ENCODE measurements at regions not wholly inside any gene's neighbourhood (a gene's known extent, or its start where the extent isn't known, plus 50 kb on each side); places are given as distances from the start of the nearest gene placed in this dataset.

DNA sequence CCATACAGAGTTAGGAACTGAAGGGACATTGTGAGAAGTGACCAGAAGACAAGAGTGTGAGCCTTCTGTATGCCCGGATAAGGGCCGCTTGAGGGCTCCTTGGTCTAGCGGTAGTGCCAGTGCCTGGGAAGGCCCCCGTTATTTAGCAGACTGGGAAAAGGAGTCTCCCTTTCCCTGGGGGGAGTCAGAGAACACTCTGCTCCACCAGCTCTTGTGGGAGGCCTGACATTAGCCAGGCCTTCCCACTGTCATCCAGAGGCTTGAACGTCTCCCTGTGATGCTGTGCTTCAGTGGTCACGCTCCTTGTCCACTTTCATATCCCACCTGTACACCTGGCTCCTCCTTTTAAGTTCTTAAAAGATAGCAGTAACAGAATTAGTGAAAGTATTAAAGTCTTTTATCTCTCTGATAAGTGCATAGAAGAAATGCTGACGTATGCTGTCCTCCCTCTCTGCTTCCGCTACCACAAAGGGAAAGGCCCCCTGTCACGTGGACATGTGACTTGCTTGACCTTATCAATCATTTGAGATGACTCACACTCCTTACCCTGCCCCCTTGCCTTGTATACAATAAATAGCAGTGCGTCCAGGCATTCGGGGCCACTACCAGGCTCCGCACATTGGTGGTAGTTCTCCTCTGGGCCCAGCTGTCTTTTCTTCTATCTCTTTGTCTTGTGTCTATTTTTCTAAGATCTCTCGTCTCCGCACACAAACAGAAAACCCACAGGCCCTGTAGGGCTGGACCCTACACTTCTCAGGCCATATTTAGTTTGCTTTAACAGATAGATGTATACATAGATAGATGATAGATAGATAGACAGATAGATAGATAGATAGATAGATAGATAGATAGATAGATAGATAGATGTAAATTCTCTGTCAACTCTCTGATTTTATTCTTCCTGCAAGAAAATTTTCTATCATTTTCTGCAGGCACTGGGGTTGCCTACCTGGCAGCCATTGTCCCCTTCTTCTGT is 131.5 kb upstream of the JCAD start:
- Histone ChIP-seq H3K27ac (ENCODE audit: low read depth in 1 of 2, low read length in 2 of 2) (no peak overlapping the region), H3K27me3 (ENCODE audit: control insufficient read depth in 1 of 2, insufficient read depth in 2 of 2, low read length in 2 of 2) (no peaks in the 10 kb centered on the region), H3K36me3 (ENCODE audit: insufficient read depth, low read length) (no peaks in the 10 kb centered on the region), H3K4me3 (ENCODE audit: low read length) (no peak overlapping the region), H3K4me1 (ENCODE audit: insufficient read depth, low read length) (no peaks in the 10 kb centered on the region), H3K9me3 (ENCODE audit: control insufficient read depth in 1 of 2, insufficient read depth in 1 of 2, low read length in 2 of 2) (peaks cover 0 to 5% of the 10 kb centered on the region in 2 experiments)
- ChIA-PET POLR2A (no interaction called here), CTCF (no interaction called here)
- H3K27ac Mint-ChIP-seq, result no peak overlapping the region
- TF ChIP-seq, protein P1, sequence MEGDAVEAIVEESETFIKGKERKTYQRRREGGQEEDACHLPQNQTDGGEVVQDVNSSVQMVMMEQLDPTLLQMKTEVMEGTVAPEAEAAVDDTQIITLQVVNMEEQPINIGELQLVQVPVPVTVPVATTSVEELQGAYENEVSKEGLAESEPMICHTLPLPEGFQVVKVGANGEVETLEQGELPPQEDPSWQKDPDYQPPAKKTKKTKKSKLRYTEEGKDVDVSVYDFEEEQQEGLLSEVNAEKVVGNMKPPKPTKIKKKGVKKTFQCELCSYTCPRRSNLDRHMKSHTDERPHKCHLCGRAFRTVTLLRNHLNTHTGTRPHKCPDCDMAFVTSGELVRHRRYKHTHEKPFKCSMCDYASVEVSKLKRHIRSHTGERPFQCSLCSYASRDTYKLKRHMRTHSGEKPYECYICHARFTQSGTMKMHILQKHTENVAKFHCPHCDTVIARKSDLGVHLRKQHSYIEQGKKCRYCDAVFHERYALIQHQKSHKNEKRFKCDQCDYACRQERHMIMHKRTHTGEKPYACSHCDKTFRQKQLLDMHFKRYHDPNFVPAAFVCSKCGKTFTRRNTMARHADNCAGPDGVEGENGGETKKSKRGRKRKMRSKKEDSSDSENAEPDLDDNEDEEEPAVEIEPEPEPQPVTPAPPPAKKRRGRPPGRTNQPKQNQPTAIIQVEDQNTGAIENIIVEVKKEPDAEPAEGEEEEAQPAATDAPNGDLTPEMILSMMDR (IDR thresholded peaks at IDR 0.05), result no peak
- peaks cover 6% of the 10 kb centered on the region for H3K27me3 Mint-ChIP-seq
- DNase-seq, result no peak
- H3K9me3 Mint-ChIP-seq, result no peaks in the 10 kb centered on the region
- no peak for ATAC-seq (ENCODE audit: poor library complexity)
- H3K4me1 Mint-ChIP-seq (ENCODE audit: low read depth), result no peaks in the 10 kb centered on the region
- H3K4me3 Mint-ChIP-seq, result no peak overlapping the region
- intact Hi-C loops (cut with DNase I, micrococcal nuclease), result no loop called here
- no peaks in the 10 kb centered on the region for H3K36me3 Mint-ChIP-seq (ENCODE audit: low read depth)

DNA sequence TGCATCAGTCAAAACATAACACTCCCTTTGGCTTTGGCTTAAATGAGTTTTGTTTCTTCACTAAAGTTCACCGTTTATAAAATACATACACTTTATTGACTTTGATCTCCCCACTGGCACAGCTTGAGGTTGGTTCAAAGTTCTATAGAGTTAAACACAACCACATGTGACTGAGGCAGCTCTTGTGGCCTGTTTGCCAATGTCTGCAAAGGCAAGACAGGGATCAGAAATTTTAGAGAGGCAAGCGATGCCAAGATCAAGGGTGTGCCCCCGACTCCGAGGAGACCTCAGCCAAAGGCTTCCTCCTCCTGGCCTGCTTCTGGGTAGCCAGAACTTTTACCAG is 129.8 kb upstream of the JCAD start:
- Histone ChIP-seq H3K36me3 (ENCODE audit: insufficient read depth, low read length) (no peaks in the 10 kb centered on the region), H3K9me3 (ENCODE audit: control insufficient read depth in 1 of 2, insufficient read depth in 1 of 2, low read length in 2 of 2) (peaks cover 0 to 5% of the 10 kb centered on the region in 2 experiments), H3K4me3 (ENCODE audit: low read length) (no peak overlapping the region), H3K27ac (ENCODE audit: low read depth in 1 of 2, low read length in 2 of 2) (no peak overlapping the region), H3K27me3 (ENCODE audit: control insufficient read depth in 1 of 2, insufficient read depth in 2 of 2, low read length in 2 of 2) (no peaks in the 10 kb centered on the region), H3K4me1 (ENCODE audit: insufficient read depth, low read length) (no peaks in the 10 kb centered on the region)
- TF ChIP-seq, protein P1 (IDR thresholded peaks at IDR 0.05), result no peak
- POLR2A ChIA-PET, result no interaction called here
- H3K27me3 Mint-ChIP-seq, result peaks cover 4% of the 10 kb centered on the region
- no peaks in the 10 kb centered on the region for H3K36me3 Mint-ChIP-seq (ENCODE audit: low read depth)
- no peak overlapping the region for H3K27ac Mint-ChIP-seq
- no peaks in the 10 kb centered on the region for H3K4me1 Mint-ChIP-seq (ENCODE audit: low read depth)
- no peaks in the 10 kb centered on the region for H3K9me3 Mint-ChIP-seq
- CTCF ChIA-PET, result no interaction called here
- no peak overlapping the region for H3K4me3 Mint-ChIP-seq
- intact Hi-C loops (cut with DNase I, micrococcal nuclease), result no loop called here
- ATAC-seq (ENCODE audit: poor library complexity) (no peak), DNase-seq (no peak)

DNA sequence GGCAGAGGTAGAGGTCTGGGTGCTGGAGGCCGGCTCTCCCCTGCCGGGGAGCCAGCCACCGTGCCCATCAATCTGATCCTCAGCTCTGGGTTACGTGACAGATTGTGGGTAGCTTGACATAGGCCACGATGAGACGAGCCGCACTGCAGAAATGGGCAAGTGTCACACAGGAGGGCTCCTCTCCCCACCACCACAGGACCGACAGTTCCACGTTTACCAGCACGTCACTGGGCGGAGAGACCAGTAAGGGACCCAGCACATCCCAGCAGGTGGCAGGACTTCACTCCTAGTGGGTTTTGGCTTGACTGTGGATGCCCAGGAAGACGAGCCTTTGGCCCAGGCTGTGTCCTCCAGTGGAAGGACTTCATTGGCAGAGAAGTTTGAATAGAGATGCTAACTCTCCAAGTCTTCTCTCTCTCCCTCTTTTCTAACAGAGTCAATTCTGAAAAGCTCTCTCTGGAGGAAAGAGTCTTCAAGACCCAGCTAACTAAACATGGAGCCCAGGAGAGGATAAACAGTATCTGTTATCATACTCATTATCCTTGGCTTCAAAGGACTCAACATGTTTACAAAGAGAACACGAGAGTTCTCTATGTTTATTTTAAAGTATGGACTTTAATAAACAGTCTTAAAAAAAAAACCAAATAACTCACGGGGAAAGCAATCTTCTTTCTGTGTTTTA is 129.3 kb upstream of the JCAD start:
- ChIA-PET CTCF (no interaction called here), POLR2A (no interaction called here)
- no peaks in the 10 kb centered on the region for H3K9me3 Mint-ChIP-seq
- DNase-seq (no peak), ATAC-seq (ENCODE audit: poor library complexity) (no peak)
- H3K27ac Mint-ChIP-seq, result no peak overlapping the region
- no peaks in the 10 kb centered on the region for H3K36me3 Mint-ChIP-seq (ENCODE audit: low read depth)
- H3K4me3 Mint-ChIP-seq, result no peak overlapping the region
- intact Hi-C loops (cut with DNase I, micrococcal nuclease), result no loop called here
- H3K9me3 ChIP-seq (ENCODE audit: control insufficient read depth in 1 of 2, insufficient read depth in 1 of 2, low read length in 2 of 2), result peaks cover 0 to 5% of the 10 kb centered on the region in 2 experiments
- TF ChIP-seq, protein P1 (IDR thresholded peaks at IDR 0.05), result no peak
- H3K27me3 ChIP-seq (ENCODE audit: control insufficient read depth in 1 of 2, insufficient read depth in 2 of 2, low read length in 2 of 2), result no peaks in the 10 kb centered on the region
- H3K27me3 Mint-ChIP-seq, result peaks cover 4% of the 10 kb centered on the region
- no peak overlapping the region for H3K27ac ChIP-seq (ENCODE audit: low read depth in 1 of 2, low read length in 2 of 2)
- H3K4me1 ChIP-seq (ENCODE audit: insufficient read depth, low read length), result no peaks in the 10 kb centered on the region
- H3K36me3 ChIP-seq (ENCODE audit: insufficient read depth, low read length), result no peaks in the 10 kb centered on the region
- no peaks in the 10 kb centered on the region for H3K4me1 Mint-ChIP-seq (ENCODE audit: low read depth)
- no peak overlapping the region for H3K4me3 ChIP-seq (ENCODE audit: low read length)

Measured in CD4-positive, alpha-beta T cell (primary cell).